DMS 273 treated with DMSO at 0.1 percent for 48 hours (cell line): ENCODE measurements at regions not wholly inside any gene's neighbourhood (a gene's known extent, or its start where the extent isn't known, plus 50 kb on each side); places are given as distances from the start of the nearest gene placed in this dataset.
"Not testable (repeated sequence)": the region's sequence is repeated elsewhere in the genome, so short reads cannot be mapped to it uniquely, and the experiment has no call there.

ENCODE experiments used
- DNase-seq: peaks from one replicate; lab custom pipeline; 2025; lab: John Stamatoyannopoulos, UW

DNA sequence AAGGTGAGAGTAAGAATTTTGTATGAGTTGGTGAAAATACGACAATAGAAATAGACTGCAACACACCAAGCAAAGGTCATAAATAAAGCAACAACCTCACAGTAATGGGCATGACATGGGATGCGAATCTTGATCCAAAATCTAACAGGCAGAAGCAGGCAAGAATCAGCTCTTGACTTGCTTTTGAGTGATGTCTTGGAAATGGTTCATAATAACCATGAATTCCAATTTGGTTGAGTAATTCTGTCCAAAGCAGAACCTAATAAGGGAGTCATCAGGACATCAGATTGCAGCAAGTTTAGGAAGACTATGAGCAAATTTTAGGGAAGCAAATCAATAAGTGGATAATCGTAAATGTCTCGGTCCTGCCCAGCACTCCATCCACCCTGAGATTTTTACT is 224.0 kb upstream of the ISX start:
- DNase-seq = no peak

DNA sequence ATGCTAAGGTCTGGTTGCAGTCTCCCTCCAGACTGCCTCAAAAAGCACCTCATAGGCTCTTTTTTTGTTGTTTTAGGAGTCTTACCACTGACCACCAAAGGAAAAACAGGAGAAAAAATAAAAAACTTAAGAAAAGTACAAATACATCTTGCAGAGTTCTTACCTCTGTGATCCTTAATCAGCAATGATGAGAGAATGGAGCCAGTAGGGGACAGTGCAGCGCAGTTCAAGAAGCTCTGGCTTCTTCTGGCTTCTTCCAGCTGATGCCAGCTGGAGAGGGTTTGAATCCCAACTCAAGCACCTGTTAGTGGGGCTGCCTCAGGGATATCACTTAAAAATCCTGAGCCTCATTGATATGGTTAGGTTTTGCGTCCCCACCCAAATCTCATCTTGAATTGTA is 223.3 kb upstream of the ISX start:
- DNase-seq = no peak

DNA sequence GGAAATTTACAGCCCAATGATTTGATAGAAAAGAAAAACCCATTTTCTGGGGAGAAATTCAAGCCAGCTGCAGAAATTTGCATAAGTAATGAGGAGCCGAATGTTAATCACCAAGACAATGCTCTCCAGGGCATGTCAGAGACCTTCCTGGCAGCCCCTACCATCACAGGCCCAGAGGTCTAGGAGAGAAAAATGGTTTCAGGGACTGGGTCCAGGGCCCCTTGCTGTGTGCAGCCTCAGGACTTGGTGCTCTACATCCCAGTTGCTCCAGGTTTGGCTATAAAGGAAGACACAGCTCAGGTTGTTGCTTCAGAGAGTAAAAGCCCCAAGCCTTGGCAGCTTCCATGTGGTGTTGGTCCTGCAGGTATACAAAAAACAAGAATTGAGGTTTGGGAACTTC is 222.2 kb upstream of the ISX start:
- DNase-seq = not testable (repeated sequence)

DNA sequence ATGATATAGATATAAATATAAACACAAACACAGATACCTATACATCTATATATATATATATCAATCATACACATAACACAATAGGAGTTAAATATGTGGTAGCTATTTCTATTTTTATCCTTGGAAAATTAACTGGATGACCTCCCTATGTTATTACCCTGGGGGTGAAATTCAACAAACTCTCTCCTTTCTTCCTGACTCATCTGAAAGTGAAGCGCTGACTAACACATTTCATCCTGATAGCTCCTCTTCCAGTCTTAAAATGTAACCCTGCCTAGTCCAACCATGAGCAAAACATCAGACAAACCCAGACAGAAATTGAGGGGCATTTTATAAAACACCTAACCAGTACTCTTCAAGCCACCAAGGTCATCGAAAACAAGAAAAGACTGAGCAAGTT is 220.6 kb upstream of the ISX start:
- DNase-seq = no peak

DNA sequence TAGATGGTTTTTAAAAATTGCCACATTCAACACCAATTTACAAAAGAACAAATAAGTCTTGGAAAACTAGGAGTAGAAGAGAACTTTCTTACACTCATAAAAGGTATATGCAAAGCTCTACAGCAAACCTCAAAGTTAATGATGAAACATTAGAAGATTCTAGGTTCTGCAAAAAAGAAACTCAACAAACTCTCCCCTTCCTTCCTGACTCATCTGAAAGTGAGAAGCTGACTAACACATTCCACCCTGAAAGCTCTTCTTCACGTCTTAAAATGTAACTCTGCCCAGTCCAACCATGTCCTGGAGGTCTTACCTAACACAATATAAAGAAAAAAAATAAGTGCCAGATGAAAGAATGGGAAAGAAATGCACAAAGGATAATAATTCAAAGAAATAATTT is 218.9 kb upstream of the ISX start:
- no peak for DNase-seq

DNA sequence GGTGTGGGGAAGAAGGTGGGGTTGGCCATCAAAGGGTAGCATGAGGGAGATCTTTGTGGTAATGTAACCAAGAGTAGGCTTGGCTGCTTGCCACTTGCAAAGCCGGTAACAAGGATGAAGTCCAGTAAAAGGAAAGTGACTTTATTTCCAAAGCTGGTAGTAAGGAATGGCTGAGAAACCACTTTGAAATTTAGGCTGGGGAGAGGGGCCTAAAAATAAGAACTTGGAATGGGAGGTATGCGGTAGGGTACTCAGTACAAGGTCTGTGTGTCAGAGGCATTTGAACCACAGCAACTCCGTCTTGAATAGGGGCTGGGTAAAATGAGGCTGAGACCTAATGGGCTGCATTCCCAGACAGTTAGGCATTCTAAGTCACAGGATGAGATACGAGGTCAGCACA is 216.0 kb upstream of the ISX start:
- DNase-seq = no peak

DNA sequence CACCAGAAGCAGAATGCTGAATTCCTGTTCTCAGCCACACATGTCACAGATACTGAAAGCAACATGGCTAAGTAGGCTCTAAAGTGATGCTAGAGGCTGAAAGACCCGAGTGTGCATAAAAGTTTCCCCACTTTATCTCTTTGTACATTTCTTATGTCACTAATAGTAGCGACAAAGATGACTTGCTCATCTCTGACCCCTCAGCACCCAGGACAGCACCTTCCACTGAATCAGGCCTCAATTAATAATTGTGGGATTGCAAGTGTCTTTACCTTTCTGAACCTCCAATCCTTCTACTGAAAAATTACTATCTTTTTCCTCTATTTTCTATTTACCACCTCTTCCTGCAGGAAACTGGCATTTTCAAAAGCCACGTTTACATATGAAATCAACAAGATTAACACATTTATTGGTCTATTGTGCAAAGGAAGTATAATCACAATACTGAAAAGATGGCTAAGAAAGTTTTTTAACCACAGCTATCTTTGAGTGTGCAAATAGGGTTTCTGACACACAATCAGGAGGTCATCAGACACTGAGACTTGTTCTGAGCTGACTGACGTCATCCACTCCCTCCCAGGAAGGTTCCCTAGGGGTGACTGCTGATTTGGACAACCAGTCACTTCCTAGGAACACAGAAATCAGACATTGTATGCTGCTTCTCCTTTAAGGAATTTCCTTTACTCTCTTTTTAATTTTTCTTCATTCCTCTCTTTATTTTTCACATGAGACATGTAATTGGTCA is 213.9 kb upstream of the ISX start:
- DNase-seq = no peak

DNA sequence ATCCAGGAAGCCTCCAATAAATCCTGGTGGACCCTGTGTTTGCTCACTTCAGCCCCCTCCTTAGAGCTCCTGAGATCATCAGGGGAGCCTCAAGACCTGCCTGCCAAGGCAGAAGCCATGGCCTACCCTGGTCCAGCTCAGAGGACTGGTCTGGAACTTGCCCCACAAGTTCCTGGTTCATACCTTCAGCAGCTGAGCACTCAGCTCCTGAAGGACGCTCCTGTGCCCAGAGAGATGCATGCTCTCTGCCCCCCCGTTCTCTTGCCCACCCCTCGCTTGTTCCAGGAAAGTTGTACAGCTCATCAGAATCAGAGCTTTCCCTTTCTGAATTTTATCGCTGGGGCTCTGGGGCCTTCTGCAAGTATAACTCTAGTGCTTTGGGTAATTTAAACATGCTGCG is 210.5 kb upstream of the ISX start:
- DNase-seq = no peak

DNA sequence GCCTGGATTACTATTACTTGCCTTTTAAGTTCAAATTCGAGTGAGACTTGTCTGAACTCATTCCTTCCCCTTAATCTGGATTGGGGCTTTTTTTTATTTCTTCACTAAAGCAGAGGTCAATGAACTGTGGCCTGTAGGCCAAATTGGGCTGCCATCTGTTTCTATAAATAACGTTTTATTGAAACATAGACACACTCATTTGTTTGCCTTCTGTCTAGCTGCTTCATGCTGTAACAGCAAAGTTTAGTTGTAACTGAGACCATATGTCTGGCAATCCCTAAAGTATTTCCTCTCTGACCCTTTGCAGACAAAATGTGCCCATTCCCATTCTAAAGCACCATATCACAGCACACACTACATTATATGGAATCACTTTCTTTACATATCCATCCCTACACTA is 207.9 kb upstream of the ISX start:
- DNase-seq = no peak

DNA sequence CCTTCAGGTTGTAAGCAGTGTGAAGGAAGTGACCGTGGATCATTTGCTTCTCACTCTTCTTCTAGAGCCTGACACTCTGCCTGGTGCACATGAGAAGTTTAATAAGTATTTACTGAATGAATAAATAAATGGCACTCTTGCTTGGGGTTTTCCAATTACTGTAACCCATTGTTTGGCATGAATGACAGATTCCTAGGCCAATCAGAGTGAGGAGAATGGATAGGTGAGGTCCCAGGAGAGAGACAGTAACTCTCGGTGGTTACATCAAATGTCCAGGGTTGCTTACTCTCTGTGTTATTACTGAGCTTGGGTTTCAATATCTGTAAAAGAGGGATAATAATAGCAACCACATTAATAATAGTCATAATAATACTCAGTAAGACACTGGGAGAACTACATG is 204.2 kb upstream of the ISX start:
- no peak for DNase-seq

DNA sequence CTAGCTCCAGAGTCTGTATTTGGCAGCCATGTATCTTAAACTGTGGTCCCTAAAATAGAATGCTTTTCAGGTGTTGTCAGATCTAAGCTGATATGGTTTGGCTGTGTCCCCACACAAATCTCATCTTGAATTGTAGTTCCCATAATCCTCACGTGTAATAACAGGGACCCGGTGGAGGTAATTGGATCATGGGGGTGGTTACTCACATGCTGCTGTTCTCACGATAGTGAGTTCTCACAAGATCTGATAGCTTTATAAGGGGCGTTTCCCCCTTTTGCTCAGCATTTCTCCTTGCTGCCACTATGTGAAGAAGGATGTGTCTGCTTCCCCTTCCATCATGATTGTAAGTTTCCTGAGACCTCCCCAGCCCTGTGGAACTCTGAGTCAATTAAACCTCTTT is 199.9 kb upstream of the ISX start:
- DNase-seq = no peak

DNA sequence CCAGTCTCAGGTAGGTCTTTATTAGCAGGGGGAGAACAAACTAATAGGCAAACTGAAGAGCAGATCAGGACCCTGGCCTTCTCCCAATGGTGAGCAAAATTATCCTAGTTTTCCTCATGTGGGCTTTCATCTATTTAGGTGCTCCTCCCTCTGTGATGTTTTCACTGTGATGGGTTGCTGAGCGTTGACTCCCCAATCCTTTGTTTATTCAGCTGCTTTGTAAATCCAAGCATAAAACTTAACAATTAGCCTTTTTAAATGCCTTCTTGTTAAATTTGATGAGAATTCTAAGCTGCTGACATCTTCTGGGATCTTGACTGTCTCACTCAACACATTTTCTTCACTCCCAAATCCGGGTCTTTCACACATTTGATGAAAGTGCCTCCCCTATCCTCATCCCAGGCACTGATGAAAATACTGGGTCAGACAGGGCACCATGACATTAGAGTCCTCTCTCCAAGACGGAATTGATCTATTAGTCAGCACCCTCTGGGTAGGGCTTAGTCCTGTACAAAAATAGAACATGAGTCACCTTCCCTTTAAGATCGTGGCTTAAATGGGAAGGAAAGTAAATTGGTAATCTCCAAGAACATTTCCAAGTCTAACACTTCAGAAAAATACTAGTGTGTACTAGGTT is 199.3 kb upstream of the ISX start:
- DNase-seq = no peak

DNA sequence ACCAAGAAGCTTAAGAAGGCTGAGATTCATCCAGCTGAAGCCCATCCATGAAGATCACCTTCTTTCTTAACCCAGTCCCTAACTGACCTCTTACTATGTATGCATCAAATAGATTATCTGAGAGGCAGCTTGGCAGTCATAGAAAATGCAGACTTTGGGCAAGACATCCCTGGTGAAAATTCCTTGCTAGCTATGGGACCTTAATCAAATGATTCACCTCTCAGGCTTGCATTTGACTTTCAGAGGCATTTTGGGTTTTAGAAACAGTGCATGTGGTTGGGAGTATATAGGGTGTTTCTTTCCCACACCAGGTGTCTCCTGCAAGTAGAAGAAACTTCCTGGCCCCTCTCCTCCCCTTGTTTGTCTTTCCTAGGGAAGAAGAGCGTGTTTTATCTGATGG is 188.5 kb upstream of the ISX start:
- no peak for DNase-seq

DNA sequence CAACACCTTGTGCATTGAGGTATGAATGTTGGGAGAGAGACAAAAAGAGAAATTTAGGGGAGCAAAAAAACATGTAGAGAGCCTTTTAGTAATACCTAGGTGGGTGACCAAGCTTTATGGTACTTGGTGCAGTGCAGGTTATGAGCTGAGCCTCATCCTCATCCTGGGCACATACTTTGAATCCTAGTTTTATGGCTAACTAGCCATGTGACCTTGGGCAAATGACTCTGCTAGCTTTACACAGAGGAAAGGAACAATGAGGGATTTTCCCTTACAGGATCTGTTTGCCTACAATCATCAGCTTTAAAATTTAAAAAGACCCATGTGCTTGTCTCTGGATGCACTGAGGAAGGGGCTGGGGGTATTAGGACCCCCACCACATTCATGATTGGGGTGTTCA is 187.8 kb upstream of the ISX start:
- DNase-seq = no peak

DNA sequence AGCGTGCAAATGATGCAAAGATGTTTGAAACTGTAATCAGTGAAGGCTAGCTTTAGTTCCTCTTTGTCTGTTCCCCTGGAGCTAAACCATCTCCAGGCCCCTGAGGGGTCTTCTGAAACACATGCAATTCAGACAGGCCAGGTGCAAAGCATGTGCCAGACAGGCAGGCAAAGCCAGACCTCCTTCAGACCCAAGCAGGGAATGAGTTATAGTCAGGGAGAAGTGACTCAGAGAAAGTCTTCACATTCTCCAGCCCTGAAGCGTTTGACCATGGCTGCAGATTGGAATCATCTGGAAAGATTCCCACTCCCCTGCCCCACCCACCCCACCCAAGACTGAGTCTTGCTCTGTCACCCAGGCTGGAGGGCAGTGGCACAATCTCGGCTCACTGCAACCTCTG is 187.0 kb upstream of the ISX start:
- no peak for DNase-seq

DNA sequence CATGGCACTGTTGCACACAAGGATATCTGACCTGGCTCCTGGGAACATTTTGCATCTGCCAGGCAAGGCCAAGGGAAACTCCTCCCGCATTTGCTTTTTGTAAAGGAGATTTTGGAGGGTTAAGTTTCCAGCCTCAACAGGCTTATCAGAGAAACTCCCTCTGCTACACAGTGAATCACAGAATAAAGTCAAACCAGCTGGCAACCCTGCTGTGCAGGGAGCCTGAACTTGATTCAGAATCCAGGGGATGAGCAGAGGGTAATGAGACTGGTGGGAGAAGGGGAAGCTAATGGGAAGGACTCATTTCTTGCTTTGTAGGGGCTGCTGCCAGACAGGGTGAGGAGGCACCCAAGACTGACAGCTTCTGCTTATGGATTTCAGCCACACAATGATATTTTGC is 185.3 kb upstream of the ISX start:
- DNase-seq = no peak

DNA sequence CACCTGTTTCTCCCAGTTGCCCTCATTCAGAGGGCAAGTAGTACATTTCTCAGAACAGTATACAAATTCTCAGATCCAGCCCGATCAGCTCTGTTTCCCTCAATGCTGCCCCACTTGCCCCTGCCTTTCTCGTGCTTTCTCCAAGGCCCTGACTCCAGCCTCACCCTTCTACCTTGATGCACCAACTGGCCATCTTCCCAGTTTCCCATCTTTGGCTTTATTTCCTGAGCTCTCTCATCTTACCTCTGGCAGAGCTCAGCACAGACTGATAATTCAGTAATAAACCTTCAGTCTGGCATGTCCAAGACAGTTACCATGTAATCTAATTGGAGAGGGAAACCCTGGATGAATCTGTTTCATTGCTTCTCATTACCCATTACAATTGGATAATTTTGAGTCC is 184.5 kb upstream of the ISX start:
- no peak for DNase-seq

DNA sequence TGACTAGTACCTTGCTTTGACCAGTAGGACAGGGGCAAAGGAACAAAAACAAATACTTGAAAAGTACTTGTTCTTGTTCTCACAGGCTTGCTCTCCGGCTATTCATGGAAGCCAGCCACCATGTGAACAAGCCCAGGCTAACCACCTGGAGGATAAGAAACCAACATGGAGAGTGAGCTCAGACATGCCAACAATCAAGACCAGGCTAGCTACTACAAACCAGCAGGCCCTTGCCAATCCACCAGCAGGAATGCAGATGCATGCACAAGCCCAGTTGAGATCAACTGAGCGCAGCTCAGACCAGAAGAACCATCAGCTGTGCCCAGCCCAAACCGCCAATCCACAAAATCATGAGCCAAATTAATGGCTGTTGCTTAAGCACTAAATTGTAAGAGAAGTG is 180.1 kb upstream of the ISX start:
- DNase-seq = no peak

DNA sequence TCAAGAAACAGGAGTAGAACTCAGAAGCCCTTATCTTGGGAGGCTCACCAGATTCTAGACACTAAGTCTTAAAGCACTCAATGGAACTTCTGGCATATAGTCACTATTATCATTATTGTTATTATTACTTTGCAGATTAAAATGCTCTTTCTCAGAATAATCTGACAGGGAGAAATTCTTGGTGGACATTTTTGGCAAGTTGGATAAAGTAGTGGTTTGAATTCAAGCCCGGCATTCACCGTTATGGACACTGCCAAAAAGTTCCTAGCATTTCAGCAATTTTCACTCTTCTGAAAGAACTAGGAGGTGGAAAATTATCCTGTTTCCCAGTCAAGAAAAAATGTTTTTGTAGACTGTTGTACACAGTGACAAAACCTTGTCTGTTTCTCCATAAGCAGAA is 179.6 kb upstream of the ISX start:
- no peak for DNase-seq

DNA sequence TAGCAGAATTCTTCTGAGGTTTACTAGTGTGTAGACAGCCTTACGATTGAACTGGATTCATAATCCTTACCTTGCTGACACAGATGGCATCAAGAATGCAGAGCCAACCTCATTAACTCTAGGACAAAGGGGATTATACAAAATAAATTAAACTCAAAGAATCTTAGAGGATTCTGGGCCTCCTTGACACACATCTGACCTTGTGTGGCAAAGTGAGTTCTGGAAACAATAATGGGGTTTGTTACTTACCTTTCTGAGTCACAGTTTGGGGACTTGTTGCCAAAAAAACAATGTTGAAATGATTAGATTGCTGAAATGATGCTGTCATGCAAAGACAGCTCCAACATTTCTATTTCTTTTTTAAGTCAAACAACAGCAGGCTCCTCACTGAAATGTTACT is 179.1 kb upstream of the ISX start:
- no peak for DNase-seq

DNA sequence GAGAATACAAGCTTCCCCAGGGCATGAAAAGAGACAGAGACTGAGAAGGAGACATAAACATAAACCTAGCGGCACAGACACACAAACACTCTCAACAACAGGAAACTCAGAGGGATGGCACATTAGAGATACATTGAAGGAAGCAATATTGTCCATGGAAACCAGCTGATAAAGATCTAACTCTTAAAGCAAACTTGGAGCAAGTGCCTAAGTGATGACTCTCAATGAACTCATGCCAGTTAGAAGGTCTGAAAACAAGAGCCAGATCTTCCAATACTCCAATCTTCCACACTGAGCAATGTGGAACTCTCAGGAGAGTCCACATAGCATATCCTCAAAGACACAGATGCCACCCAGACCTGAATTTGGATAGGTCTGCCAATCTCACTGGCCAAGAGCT is 168.8 kb upstream of the ISX start:
- no peak for DNase-seq

DNA sequence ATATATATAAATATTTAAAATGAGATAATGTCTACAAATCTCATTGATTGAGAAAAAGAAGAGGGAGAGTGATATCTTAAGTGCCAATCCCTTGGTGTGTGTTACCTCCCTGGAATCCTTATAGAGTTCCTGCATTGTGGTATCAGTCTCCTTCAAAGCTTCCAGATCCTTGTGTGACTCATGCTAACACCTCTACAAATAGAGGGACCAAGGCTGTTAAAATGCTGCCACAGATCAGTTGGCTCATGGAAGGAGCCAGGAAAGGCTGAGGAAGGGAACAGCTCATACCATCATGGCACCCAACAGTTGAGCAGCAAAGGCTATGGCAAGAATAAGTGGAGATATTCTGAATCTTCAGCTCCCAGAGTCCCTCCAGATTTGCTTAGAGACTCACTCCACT is 163.6 kb upstream of the ISX start:
- DNase-seq = no peak

DNA sequence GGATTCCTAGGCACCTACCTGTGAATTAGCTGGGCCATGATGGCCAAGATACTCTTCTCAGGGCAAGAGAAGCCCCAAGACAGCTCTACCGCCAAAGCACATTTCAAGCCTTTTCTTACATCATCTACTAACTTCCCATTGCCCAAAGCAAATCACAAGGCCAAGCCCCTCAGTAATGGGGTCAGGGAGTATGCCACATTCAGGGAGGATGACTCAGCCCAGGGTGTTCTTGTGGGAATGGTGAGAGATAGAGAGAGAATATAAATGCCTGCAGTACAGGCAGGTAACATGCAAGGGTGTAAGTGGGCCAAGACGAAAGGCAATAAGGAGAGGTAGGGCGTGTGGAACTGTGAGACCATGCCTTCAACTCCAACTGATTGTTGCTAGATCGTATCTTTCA is 162.5 kb upstream of the ISX start:
- no peak for DNase-seq

DNA sequence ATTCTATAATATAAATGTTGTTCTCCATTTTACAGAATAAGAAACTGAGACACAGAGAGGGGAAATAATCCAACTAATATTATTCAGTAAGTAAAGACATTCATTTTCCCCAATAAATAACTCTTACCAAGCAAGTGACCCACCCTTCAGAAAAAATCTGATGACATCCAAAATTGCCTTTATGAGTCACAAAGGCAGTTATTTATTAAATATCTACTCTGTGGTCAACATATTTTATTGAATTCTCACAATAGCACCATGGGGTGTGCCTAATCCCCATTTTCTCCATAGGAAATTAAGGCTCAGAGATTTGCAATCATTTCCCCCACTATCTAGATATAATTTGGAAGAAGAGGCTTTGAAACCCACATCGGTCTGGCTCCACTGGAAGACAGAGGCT is 161.5 kb upstream of the ISX start:
- DNase-seq = no peak
